ENCODE measurements at regions not wholly inside any gene's neighbourhood (a gene's known extent, or its start where the extent isn't known, plus 50 kb on each side); places are given as distances from the start of the nearest gene placed in this dataset.

DNA sequence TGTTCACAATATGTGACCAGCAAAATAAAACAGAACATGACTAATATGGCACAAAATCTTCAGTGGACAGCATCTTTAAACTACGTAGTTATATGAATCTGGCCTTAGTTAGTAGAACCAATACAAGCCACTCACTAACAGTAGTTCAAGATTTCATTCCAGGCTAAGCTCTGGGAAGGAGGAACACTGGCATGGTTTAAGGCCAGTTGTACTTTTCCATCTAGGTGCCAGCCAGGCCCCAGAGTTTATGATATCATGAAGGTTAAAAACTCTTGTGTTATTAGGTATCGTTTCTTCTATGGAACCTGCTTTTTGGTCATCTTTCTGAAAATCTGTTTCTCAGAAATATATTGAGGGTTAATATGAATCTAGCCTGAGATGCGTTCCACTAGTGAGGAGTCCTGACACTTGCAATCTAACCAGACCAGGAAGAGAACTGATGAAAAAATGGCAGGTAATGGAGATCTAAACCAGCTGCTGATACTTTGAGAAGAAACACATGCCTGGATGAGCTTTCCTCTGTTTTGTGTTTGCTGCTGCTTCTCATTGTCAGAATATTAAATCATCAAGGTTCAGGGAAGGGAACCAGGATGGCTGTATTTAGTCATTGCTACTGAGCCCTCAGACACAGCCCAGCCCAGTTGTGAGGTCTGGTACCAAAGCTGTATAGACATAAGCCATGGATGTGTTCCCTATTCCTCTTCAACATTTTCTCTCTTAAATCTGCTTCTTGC, 182.8 kb upstream of the SETBP1 start:
- TF ChIP-seq, protein P1, sequence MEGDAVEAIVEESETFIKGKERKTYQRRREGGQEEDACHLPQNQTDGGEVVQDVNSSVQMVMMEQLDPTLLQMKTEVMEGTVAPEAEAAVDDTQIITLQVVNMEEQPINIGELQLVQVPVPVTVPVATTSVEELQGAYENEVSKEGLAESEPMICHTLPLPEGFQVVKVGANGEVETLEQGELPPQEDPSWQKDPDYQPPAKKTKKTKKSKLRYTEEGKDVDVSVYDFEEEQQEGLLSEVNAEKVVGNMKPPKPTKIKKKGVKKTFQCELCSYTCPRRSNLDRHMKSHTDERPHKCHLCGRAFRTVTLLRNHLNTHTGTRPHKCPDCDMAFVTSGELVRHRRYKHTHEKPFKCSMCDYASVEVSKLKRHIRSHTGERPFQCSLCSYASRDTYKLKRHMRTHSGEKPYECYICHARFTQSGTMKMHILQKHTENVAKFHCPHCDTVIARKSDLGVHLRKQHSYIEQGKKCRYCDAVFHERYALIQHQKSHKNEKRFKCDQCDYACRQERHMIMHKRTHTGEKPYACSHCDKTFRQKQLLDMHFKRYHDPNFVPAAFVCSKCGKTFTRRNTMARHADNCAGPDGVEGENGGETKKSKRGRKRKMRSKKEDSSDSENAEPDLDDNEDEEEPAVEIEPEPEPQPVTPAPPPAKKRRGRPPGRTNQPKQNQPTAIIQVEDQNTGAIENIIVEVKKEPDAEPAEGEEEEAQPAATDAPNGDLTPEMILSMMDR (IDR thresholded peaks at IDR 0.05): no peak
- TF ChIP-seq ZFX (IDR thresholded peaks at IDR 0.05; ENCODE audit: borderline replicate concordance): no peak
